Central memory CD8-positive, alpha-beta T cell (primary cell): ENCODE measurements at regions not wholly inside any gene's neighbourhood (a gene's known extent, or its start where the extent isn't known, plus 50 kb on each side); places are given as distances from the start of the nearest gene placed in this dataset.
"Not testable (repeated sequence)": the region's sequence is repeated elsewhere in the genome, so short reads cannot be mapped to it uniquely, and the experiment has no call there.

Experiments
- ATAC-seq: fragments of 150-1000 bp; cut with Tn5 transposase; replicated peaks from 2 replicates; pipeline ENCODE4 v1.10.0; 2022; ENCODE audit warnings: mild to moderate bottlenecking, moderate FRiP score, moderate number of reproducible peaks; ENCODE audit not compliant: poor library complexity, severe bottlenecking; ENCODE audit errors: extremely low read depth
- DNase-seq, 2 donors: peaks; one replicate each; pipeline ENCODE4 v3.0.0; 2021; ENCODE audit warnings: low spot score in 2 of 2
- H3K27ac Mint-ChIP-seq: one replicate; pipeline ENCODE4 v1.8.0; 2022; ENCODE audit warnings: low read depth, mild to moderate bottlenecking, moderate library complexity, mixed read lengths
- H3K27me3 Mint-ChIP-seq: one replicate; pipeline ENCODE4 v1.8.0; 2022; ENCODE audit warnings: mixed read lengths
- H3K36me3 Mint-ChIP-seq: one replicate; pipeline ENCODE4 v1.8.0; 2022; ENCODE audit warnings: mild to moderate bottlenecking, moderate library complexity, mixed read lengths; ENCODE audit not compliant: insufficient read depth
- H3K4me1 Mint-ChIP-seq: one replicate; pipeline ENCODE4 v1.8.0; 2022; ENCODE audit warnings: mixed read lengths
- H3K4me3 Mint-ChIP-seq: one replicate; pipeline ENCODE4 v1.8.0; 2022; ENCODE audit warnings: mild to moderate bottlenecking, moderate library complexity, mixed read lengths
- H3K9me3 Mint-ChIP-seq: one replicate; pipeline ENCODE4 v1.8.0; 2022; ENCODE audit warnings: mixed read lengths

GRCh38 chr1:178587975-178588374, 75.1 kb downstream of the TEX35 start:
- Mint-ChIP-seq H3K27ac (no peak overlapping the region), H3K4me3 (no peak overlapping the region), H3K27me3 (peaks cover 54% of the 10 kb centered on the region), H3K4me1 (no peaks in the 10 kb centered on the region), H3K9me3 (no peaks in the 10 kb centered on the region), H3K36me3 (no peaks in the 10 kb centered on the region)
- ATAC-seq: no peak
- no peak for DNase-seq

DNA sequence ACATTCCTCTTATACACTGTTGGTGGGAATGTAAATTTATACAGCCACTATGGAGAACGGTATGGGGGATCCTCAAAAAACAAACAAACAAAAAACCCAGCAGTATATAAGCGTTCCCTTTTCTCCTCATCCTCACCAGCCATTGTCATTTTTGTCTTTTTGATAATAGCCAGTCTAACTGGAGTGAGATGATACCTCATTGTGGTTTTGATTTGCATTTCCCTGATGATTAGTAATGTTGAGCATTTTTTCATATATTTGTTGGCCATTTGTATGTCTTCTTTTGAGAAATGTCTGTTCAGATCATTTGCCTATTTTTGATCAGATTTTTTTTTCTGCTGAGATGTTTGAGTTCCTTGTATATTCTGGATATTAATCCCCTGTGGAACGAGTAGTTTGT, 76.1 kb downstream of the TEX35 start:
- not testable (repeated sequence) for H3K4me1 Mint-ChIP-seq, DNase-seq, H3K27ac Mint-ChIP-seq, H3K36me3 Mint-ChIP-seq, H3K9me3 Mint-ChIP-seq, H3K4me3 Mint-ChIP-seq, ATAC-seq
- H3K27me3 Mint-ChIP-seq: peaks cover 59% of the 10 kb centered on the region

DNA sequence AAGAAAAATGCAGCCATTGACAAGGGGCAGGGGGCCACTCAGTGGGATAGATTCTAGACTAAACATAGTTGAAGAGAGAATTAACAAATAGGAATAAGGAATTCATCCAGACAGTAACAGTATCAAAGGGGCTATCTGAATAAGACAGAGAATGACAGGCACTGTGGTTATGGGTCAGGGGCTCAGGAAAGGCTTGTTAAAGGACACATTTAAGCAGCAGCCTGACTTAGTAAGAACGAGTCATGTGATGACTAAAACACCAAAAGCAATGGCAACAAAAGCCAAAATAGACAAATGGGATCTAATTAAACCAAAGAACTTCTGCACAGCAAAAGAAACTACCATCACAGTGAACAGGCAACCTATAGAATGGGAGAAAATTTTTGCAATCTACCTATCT, 78.9 kb downstream of the TEX35 start:
- DNase-seq, H3K9me3 Mint-ChIP-seq, H3K27ac Mint-ChIP-seq, ATAC-seq, H3K36me3 Mint-ChIP-seq, H3K4me1 Mint-ChIP-seq, H3K4me3 Mint-ChIP-seq: not testable (repeated sequence)
- H3K27me3 Mint-ChIP-seq: peaks cover 57% of the 10 kb centered on the region

- H3K4me1 Mint-ChIP-seq: no peaks in the 10 kb centered on the region
- ATAC-seq (no peak), DNase-seq (no peak)
- H3K4me3 Mint-ChIP-seq: no peak overlapping the region
- no peak overlapping the region for H3K27ac Mint-ChIP-seq
- H3K27me3 Mint-ChIP-seq: peaks cover 54% of the 10 kb centered on the region
- no peaks in the 10 kb centered on the region for H3K9me3 Mint-ChIP-seq
- no peaks in the 10 kb centered on the region for H3K36me3 Mint-ChIP-seq
Measured at GRCh38 chr1:178593515-178593914, 80.6 kb downstream of the TEX35 start.

GRCh38 chr1:178594133-178594532, 81.2 kb downstream of the TEX35 start:
- Mint-ChIP-seq H3K27ac (no peak overlapping the region), H3K27me3 (peaks cover 56% of the 10 kb centered on the region), H3K4me1 (no peaks in the 10 kb centered on the region), H3K36me3 (no peaks in the 10 kb centered on the region), H3K4me3 (no peak overlapping the region), H3K9me3 (no peaks in the 10 kb centered on the region)
- no peak for ATAC-seq
- DNase-seq: no peak

GRCh38 chr1:178595491-178595890, 82.6 kb downstream of the TEX35 start:
- Mint-ChIP-seq H3K36me3 (no peaks in the 10 kb centered on the region), H3K27me3 (peaks cover 49% of the 10 kb centered on the region), H3K4me1 (no peaks in the 10 kb centered on the region), H3K9me3 (no peaks in the 10 kb centered on the region), H3K4me3 (no peak overlapping the region), H3K27ac (no peak overlapping the region)
- ATAC-seq (no peak), DNase-seq (no peak)

DNA sequence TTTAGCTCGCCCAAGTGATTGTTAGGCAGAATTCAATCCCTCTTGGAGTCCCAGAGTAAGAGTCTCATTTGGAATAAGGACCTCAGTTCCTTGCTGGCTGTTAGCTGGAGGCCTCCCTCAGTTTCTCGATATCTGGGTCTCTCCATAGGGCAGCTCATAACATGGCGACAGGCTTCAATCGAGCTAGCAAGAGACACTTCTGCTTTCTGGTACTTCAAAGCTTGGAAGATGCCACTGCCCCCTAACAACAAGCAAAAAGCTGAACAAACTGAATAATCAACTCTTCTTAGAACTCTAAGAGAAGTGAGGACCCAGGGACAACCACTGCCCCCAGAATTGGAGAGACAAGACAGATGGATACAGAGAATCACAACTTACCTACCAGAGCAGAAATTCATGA, 86.2 kb downstream of the TEX35 start:
- no peak overlapping the region for H3K27ac Mint-ChIP-seq
- no peak overlapping the region for H3K4me3 Mint-ChIP-seq
- ATAC-seq (no peak), DNase-seq (no peak)
- no peaks in the 10 kb centered on the region for H3K4me1 Mint-ChIP-seq
- H3K36me3 Mint-ChIP-seq: no peaks in the 10 kb centered on the region
- H3K27me3 Mint-ChIP-seq: peaks cover 37% of the 10 kb centered on the region
- H3K9me3 Mint-ChIP-seq: no peaks in the 10 kb centered on the region

GRCh38 chr1:178599745-178600144, 86.8 kb downstream of the TEX35 start:
- no peak overlapping the region for H3K4me3 Mint-ChIP-seq
- ATAC-seq: no peak

DNA sequence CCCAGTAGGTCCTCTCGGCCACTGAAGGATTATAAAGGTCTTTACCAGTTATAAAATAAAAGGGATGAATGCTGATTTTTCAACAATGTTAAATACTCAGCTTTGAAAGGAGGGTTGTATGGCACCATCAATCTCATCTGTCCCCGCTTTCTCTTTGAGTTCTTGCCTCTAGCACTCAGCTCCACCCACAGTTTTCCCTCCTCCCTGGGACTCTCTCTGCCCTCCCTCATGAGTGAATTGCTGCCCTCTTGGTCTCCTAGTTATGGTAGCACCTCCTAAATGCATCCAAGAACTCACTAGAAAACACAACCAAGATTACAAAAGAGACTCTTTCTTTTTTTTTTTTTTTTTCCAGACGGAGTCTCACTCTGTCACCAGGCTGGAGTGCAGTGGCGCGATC, 91.0 kb downstream of the TEX35 start:
- ATAC-seq (no peak), DNase-seq (no peak)
- Mint-ChIP-seq H3K4me1 (no peaks in the 10 kb centered on the region), H3K36me3 (no peaks in the 10 kb centered on the region), H3K27ac (no peak overlapping the region), H3K9me3 (no peaks in the 10 kb centered on the region), H3K4me3 (no peak overlapping the region), H3K27me3 (peaks cover 17% of the 10 kb centered on the region)

More at GRCh38 chr1:178599745-178600144, 86.8 kb downstream of the TEX35 start:
- DNase-seq: no peak
- H3K27ac Mint-ChIP-seq: no peak overlapping the region
- no peaks in the 10 kb centered on the region for H3K9me3 Mint-ChIP-seq
- no peaks in the 10 kb centered on the region for H3K4me1 Mint-ChIP-seq
- H3K36me3 Mint-ChIP-seq: no peaks in the 10 kb centered on the region
- peaks cover 30% of the 10 kb centered on the region for H3K27me3 Mint-ChIP-seq

DNA sequence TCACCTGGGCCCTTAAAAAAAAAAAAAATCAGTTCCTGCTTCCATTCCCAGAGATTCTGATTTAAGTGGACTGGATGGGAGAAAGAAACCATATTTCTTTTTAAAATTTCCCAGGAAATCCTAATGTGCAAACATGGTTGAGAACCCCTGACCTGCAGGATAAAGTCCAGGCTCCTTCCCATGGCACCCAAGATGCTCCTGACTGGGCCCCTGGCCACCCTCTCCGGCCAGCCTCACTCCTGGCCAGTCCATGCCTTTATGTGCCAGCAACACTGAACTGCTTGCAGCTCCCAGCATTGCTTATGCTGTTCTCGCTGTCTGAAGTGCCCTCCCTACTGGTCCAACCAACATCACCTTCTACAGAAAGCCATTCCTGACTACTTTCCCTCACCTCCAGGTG, 93.9 kb downstream of the TEX35 start:
- Mint-ChIP-seq H3K4me1 (no peaks in the 10 kb centered on the region), H3K9me3 (no peaks in the 10 kb centered on the region), H3K36me3 (no peaks in the 10 kb centered on the region), H3K27ac (no peak overlapping the region), H3K4me3 (no peak overlapping the region), H3K27me3 (peaks cover 9% of the 10 kb centered on the region)
- no peak for DNase-seq
- ATAC-seq: no peak

DNA sequence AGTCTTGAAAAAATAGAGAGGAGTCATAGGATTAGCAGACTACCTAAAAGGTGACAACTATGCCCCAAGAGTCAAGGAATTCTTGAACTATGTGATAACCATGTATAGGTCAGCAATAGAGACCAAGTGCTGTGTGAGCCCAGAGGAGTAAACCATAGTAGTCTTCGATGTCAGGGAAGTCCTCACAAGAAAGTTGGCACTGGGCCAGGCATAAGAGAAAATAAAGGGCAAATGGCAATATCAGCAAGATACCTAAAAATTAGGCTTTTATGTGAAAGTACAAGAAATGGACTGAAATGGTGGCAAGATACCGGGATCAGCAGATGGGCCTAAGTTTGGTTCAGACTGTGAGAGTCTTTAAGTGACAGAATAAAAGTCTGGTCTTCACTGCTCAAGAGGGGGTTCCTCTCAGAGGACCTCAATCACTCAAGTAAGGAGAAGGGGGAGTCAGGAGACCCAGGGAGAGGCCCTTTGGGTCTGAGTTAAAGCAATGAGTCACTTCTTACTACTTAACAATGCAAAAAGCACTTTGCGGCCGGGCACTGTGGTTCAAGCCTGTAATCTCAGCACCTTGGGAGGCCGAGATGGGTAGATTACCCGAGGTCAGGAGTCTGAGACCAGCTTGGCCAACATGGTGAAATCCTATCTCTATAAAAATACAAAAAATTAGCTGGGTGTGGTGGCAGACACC, 95.0 kb downstream of the TEX35 start:
- no peak overlapping the region for H3K4me3 Mint-ChIP-seq
- no peaks in the 10 kb centered on the region for H3K4me1 Mint-ChIP-seq
- no peaks in the 10 kb centered on the region for H3K36me3 Mint-ChIP-seq
- H3K27ac Mint-ChIP-seq: no peak overlapping the region
- no peaks in the 10 kb centered on the region for H3K9me3 Mint-ChIP-seq
- DNase-seq (no peak), ATAC-seq (no peak)
- H3K27me3 Mint-ChIP-seq: peaks cover 9% of the 10 kb centered on the region

DNA sequence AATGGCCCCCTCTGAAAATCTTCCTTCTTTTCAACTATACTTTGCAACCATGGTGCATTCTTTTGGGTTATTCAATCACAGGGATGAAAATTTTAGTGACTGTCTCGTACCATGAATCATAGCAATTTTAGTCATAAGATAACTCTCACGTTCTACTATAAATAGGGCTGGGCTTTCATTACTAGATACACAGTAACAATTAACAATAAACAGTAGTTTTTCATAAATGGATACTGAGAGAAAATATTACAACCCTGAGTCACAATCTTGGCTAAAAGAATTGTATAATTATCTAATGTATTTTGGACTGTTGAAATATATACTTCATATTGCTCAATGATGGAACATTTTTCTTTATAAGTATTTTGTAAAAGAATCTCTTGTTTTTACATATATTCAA, 96.1 kb downstream of the TEX35 start:
- Mint-ChIP-seq H3K27me3 (peaks cover 9% of the 10 kb centered on the region), H3K27ac (no peak overlapping the region), H3K4me1 (no peaks in the 10 kb centered on the region), H3K4me3 (no peak overlapping the region), H3K9me3 (no peaks in the 10 kb centered on the region), H3K36me3 (no peaks in the 10 kb centered on the region)
- DNase-seq (no peak), ATAC-seq (no peak)

- not testable (repeated sequence) for H3K27ac Mint-ChIP-seq, ATAC-seq, H3K36me3 Mint-ChIP-seq, H3K4me3 Mint-ChIP-seq, H3K9me3 Mint-ChIP-seq, DNase-seq, H3K4me1 Mint-ChIP-seq, H3K27me3 Mint-ChIP-seq
Measured at GRCh38 chr1:178610690-178611410, 97.9 kb downstream of the TEX35 start.
